ENCODE measurements at regions not wholly inside any gene's neighbourhood (a gene's known extent, or its start where the extent isn't known, plus 50 kb on each side); places are given as distances from the start of the nearest gene placed in this dataset.
"Not testable (repeated sequence)": the region's sequence is repeated elsewhere in the genome, so short reads cannot be mapped to it uniquely, and the experiment has no call there.

GRCh38 chr1:204796886-204797285 lies 73.8 kb upstream of the NFASC start:
- TF ChIP-seq POLR2A, CTCF, EP300 (IDR thresholded peaks at IDR 0.05): not testable (repeated sequence)

All from ovary (tissue), 3 donors.